ENCODE measurements at regions not wholly inside any gene's neighbourhood (a gene's known extent, or its start where the extent isn't known, plus 50 kb on each side); places are given as distances from the start of the nearest gene placed in this dataset.
"Not testable (repeated sequence)": the region's sequence is repeated elsewhere in the genome, so short reads cannot be mapped to it uniquely, and the experiment has no call there.

DNA sequence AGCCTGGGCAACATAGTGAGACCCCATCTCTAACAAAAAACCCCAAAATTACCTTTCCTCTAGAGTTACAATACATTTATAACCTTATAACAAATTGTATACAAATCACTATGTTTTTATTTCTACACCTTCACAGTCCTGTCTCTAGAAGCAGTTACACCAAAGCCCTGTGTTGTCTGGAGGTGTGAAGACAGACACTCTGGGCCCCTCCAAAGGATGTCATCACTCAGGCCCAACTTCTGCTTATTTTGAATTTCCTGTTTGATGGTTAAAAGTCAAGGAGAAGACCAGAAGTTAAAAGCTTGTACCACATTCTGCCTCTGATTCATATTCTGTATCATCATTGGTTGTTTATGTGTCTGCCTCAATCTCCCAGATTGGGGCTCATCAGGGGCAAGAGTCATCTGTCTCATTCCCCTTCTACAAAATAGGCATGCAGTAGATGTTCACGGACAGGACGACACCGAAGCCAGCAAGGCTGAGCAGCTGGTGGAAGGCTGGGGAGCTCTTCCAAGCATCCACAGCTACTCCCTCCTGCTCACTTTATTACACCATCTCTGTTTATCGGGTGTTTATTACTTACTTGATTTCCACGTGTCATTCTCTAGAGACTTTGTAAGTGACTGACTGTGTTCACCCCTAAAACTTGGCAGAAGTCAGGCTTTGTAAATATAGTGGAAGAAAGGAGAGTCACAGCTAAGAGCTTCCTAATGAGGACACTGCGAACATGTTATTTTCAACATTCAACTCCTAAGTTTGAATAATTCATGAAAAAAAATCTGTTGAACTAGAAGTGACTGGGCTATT, 136.8 kb upstream of the ANKRD28 start:
- no peak for DNase-seq (ENCODE audit: low read depth)
- TF ChIP-seq, protein P1, sequence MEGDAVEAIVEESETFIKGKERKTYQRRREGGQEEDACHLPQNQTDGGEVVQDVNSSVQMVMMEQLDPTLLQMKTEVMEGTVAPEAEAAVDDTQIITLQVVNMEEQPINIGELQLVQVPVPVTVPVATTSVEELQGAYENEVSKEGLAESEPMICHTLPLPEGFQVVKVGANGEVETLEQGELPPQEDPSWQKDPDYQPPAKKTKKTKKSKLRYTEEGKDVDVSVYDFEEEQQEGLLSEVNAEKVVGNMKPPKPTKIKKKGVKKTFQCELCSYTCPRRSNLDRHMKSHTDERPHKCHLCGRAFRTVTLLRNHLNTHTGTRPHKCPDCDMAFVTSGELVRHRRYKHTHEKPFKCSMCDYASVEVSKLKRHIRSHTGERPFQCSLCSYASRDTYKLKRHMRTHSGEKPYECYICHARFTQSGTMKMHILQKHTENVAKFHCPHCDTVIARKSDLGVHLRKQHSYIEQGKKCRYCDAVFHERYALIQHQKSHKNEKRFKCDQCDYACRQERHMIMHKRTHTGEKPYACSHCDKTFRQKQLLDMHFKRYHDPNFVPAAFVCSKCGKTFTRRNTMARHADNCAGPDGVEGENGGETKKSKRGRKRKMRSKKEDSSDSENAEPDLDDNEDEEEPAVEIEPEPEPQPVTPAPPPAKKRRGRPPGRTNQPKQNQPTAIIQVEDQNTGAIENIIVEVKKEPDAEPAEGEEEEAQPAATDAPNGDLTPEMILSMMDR (conservative IDR thresholded peaks at IDR 0.05; ENCODE audit: low read depth, low read length) = no peak
- H3K4me3 ChIP-seq (ENCODE audit: low read depth, low read length) = no peak overlapping the region

DNA sequence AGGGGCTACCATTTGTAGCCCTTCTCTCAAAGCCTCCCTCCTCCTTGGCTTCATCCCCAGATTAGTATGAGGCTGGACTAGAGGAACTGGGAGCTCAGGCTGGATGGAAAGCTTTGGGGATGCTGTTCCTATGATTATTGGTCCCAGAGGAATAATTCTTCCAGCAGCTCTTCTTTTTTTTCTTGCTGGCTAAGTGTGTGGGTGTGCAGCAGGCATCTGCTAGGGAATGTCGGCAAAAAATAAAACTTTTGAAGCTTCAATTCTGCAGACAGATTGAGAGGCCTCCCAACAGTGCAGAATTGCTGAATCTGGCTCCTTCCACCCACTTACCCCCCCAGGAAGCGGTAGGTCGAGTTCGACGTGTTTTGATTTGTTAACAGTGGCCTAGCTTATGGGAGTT, 138.5 kb upstream of the ANKRD28 start:
- DNase-seq (ENCODE audit: low read depth) = no peak

DNA sequence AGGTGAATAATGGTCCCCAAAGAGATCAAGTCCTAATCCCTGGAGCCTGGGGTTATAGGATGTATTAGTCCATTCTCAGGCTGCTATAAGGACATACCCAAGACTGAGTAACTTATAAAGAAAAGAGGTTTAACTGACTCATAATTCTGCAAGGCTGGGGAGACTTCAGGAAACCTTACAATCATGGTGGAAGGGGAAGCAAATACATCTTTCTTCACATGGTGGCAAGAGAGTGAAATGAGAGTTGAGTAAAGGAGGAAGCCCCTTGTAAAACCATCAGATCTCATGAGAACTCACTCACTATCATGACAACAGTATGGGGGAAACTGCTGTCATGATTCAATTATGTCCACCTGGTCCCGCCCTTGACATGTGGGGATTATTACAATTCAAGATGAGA, 142.9 kb upstream of the ANKRD28 start:
- TF ChIP-seq, protein P1 (conservative IDR thresholded peaks at IDR 0.05; ENCODE audit: low read depth, low read length) = no peak
- no peak overlapping the region for H3K4me3 ChIP-seq (ENCODE audit: low read depth, low read length)
- no peak for DNase-seq (ENCODE audit: low read depth)

More for the DNA sequence above, 138.5 kb upstream of the ANKRD28 start:
- no peak overlapping the region for H3K4me3 ChIP-seq (ENCODE audit: low read depth, low read length)
- TF ChIP-seq, protein P1 (conservative IDR thresholded peaks at IDR 0.05; ENCODE audit: low read depth, low read length) = no peak

DNA sequence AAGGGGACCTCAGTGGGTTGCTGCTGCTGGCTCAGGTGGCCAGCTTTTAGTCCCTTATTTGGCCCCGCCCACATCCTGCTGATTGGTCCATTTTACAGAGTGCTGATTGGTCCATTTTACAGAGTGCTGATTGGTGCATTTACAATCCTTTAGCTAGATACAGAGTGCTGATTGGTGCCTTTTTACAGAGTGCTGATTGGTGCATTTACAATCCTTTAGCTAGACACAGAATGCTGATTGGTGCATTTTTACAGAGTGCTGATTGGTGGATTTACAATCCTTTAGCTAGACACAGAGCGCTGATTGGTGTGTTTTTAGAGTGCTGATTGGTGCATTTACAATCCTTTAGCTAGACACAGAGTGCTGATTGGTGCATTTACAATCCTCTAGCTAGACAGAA, 143.7 kb upstream of the ANKRD28 start:
- DNase-seq (ENCODE audit: low read depth); H3K4me3 ChIP-seq (ENCODE audit: low read depth, low read length): not testable (repeated sequence)

DNA sequence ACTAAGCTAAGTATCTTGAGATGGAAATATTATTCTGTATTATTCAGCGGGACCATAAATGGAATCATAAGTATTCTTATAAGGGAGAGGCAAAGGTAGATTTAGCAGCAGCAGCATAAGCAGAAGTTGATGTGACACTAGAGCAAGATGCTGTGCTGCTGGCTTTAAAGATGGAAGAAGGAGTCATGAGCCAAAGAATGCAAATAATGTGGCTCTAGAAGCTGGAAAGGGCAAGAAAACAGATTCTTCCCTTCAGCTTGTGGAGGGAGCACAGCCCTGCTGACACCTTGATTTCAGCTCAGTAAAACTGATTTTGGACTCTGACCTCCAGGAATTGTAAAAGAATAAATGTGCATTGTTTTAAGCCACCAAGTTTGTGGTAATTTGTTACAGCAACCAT, 144.2 kb upstream of the ANKRD28 start:
- DNase-seq (ENCODE audit: low read depth) = no peak
- TF ChIP-seq, protein P1 (conservative IDR thresholded peaks at IDR 0.05; ENCODE audit: low read depth, low read length) = no peak
- no peak overlapping the region for H3K4me3 ChIP-seq (ENCODE audit: low read depth, low read length)

DNA sequence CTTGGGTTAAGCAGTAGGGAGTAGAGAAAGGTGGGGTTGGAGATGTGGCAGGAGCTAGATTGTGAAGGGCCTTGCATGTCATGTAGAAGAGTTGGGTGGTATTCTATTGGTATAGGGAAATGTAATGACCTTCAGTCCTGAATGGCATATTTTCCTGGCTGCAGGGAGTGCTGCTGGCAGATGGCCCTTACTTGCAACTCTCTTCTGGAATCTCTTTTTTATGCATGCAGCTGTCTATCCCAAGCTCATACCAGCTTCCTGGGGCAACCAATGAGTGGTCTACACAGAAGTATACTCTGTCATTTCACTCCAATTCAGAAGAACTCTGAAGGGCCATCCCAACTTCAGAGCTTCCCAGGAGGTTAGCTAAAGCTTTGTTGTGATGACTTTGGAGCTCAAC, 144.7 kb upstream of the ANKRD28 start:
- DNase-seq (ENCODE audit: low read depth) = no peak
- TF ChIP-seq, protein P1 (conservative IDR thresholded peaks at IDR 0.05; ENCODE audit: low read depth, low read length) = no peak
- no peak overlapping the region for H3K4me3 ChIP-seq (ENCODE audit: low read depth, low read length)

DNA sequence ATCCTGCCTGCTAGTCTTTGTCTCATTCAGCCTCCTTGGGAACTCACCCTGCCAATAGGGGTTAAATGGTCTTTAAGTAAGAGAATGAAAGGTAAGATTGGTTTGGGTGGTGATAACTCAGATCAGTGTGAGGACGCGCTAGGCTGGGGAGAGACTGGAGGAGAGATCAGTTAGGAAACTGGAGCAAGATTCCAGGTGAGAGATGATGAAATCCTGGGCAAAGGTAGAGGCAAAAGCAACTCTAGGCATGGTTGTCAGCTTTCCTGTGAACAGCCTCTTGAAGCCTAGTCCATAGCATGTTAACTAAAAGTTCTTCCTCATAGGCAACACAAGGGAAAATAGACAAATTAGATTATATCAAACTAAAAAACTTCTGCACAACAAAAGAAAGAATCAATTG, 145.2 kb upstream of the ANKRD28 start:
- H3K4me3 ChIP-seq (ENCODE audit: low read depth, low read length) = no peak overlapping the region
- no peak for DNase-seq (ENCODE audit: low read depth)
- TF ChIP-seq, protein P1 (conservative IDR thresholded peaks at IDR 0.05; ENCODE audit: low read depth, low read length) = no peak
